Caco-2 (cell line): ENCODE measurements at regions not wholly inside any gene's neighbourhood (a gene's known extent, or its start where the extent isn't known, plus 50 kb on each side); places are given as distances from the start of the nearest gene placed in this dataset.

ENCODE experiments used
- BruUV-seq: library from RNA; stranded (reverse); fragments of 400-500 nt; replicated peaks from 2 replicates; lab custom pipeline; 2021; lab: Mats Ljungman, UMichigan
- CTCF ChIA-PET: fragments of 300-600 bp; sonication (Branson Sonifier 250); formaldehyde crosslinking; loops from one replicate; lab custom pipeline; 2022; ENCODE audit warnings: antibody characterized with exemption; lab: Charles Lee
- POLR2A ChIA-PET: fragments of 300-600 bp; sonication (Branson Sonifier 250); formaldehyde crosslinking; loops from one replicate; lab custom pipeline; 2022; ENCODE audit warnings: antibody characterized with exemption; lab: Charles Lee
- DNase-seq, 2 experiments: peaks; one replicate each; pipeline versions ENCODE4 v3.0.0 to v3.0.0-alpha.2; 2020 to 2022
- H3K27me3 ChIP-seq: replicated peaks from 2 replicates; pipeline ENCODE4 v1.6.0; 2011; ENCODE audit warnings: low read length; ENCODE audit not compliant: control insufficient read depth, insufficient read depth
- H3K36me3 ChIP-seq: 2 replicates; pipeline ENCODE4 v1.5.1; 2011; ENCODE audit warnings: low read length; ENCODE audit not compliant: control insufficient read depth, insufficient read depth
- H3K4me1 ChIP-seq: fragments of 250-450 bp; sonication (Bioruptor Pico); 2 replicates; pipeline ENCODE4 v1.5.1; 2020; ENCODE audit warnings: mild to moderate bottlenecking
- H3K4me3 ChIP-seq: 2 replicates; pipeline ENCODE4 v1.5.1; 2011; ENCODE audit warnings: low read depth, mild to moderate bottlenecking, control low read depth, low read length
- H3K9me3 ChIP-seq: fragments of 250-450 bp; sonication (Bioruptor Pico); 2 replicates; pipeline ENCODE4 v1.5.1; 2020; ENCODE audit warnings: mild to moderate bottlenecking, moderate library complexity
- H3K27ac Mint-ChIP-seq: one replicate; pipeline ENCODE4 v1.8.0; 2022; ENCODE audit warnings: mixed read lengths; ENCODE audit not compliant: unreplicated experiment
- H3K27me3 Mint-ChIP-seq: one replicate; pipeline ENCODE4 v1.8.0; 2022; ENCODE audit warnings: mixed read lengths; ENCODE audit not compliant: insufficient read depth, unreplicated experiment
- H3K36me3 Mint-ChIP-seq: one replicate; pipeline ENCODE4 v1.8.0; 2022; ENCODE audit warnings: mild to moderate bottlenecking, mixed read lengths; ENCODE audit not compliant: insufficient read depth, unreplicated experiment
- H3K4me1 Mint-ChIP-seq: one replicate; pipeline ENCODE4 v1.8.0; 2022; ENCODE audit warnings: low read depth, mixed read lengths; ENCODE audit not compliant: unreplicated experiment
- H3K4me3 Mint-ChIP-seq: one replicate; pipeline ENCODE4 v1.8.0; 2022; ENCODE audit warnings: mild to moderate bottlenecking, moderate library complexity, mixed read lengths; ENCODE audit not compliant: unreplicated experiment
- H3K9me3 Mint-ChIP-seq: one replicate; pipeline ENCODE4 v1.8.0; 2022; ENCODE audit warnings: mixed read lengths; ENCODE audit not compliant: unreplicated experiment
- intact Hi-C: fragments of 100-400 bp; cut with micrococcal nuclease; formaldehyde crosslinking; loops from one replicate; pipeline ENCODE4 v1.10.0; 2022; ENCODE audit not compliant: unreplicated experiment
- TF ChIP-seq, protein P1 (sequence below), 2 experiments: fragments of 200-600 bp in 1 of 2; IDR thresholded peaks; 1 replicate in 1 of 2; 2 replicates in 1 of 2; pipeline versions ENCODE4 v1.5.1 to v1.8.0; 2011 to 2022; ENCODE audit warnings: antibody characterized with exemption in 1 of 2, control low read depth in 1 of 2, inconsistent platforms in 1 of 2, low read depth in 1 of 2, low read length in 1 of 2, mild to moderate bottlenecking in 1 of 2, moderate library complexity in 1 of 2; ENCODE audit not compliant: insufficient read depth in 1 of 2, severe bottlenecking in 1 of 2, unreplicated experiment in 1 of 2

DNA sequence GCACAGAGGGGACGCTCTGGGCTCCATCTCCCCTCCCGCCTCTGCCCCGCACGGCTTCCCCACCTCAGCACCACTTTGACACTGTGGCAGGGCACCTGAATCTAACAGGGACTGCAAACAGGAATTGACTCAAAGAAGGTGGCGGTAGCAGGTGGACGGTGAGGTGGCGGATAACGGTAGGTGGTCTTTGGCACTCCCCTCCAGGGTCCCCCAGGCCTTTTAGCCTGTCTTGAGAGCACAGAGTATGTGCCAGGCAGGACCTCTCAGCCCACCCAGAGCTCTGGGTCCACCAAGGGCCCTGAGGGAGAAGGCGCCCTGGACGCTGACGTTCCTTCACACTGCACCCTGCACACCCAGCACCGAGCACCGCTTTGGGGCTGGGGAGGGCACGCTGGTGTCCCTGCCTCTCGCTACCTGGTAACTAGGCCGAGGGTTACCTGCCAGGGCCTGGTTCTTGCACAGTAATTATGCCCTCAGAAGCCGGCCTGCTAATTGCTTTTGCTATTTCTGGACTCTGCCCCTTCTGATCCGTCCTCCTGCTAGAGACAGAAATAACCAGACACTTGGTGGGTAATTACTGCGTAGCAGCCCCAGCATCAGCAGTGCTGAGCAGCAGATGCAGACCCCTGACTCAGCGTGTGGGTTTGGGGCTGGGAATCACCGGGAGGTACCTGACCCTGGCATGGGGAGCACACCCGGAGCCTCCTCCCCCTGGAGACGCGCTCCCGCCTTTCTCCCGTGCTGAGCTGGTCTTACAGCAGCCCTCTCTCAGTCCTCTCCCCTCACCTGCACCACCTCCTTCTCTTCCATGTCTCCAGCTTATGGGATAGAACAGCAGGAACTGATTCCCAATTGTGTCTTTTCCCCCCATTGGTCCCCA is 103.3 kb upstream of the B3GAT1 start:
- Histone ChIP-seq H3K4me1 (no peaks in the 10 kb centered on the region), H3K27me3 (no peaks in the 10 kb centered on the region; the same call in 1 of the 2 replicates), H3K4me3 (no peak overlapping the region), H3K9me3 (no peaks in the 10 kb centered on the region), H3K36me3 (no peaks in the 10 kb centered on the region)
- POLR2A ChIA-PET = no interaction called here
- peaks cover 24% of the 10 kb centered on the region for H3K27me3 Mint-ChIP-seq
- no TSS peak for BruUV-seq
- TF ChIP-seq, protein P1, sequence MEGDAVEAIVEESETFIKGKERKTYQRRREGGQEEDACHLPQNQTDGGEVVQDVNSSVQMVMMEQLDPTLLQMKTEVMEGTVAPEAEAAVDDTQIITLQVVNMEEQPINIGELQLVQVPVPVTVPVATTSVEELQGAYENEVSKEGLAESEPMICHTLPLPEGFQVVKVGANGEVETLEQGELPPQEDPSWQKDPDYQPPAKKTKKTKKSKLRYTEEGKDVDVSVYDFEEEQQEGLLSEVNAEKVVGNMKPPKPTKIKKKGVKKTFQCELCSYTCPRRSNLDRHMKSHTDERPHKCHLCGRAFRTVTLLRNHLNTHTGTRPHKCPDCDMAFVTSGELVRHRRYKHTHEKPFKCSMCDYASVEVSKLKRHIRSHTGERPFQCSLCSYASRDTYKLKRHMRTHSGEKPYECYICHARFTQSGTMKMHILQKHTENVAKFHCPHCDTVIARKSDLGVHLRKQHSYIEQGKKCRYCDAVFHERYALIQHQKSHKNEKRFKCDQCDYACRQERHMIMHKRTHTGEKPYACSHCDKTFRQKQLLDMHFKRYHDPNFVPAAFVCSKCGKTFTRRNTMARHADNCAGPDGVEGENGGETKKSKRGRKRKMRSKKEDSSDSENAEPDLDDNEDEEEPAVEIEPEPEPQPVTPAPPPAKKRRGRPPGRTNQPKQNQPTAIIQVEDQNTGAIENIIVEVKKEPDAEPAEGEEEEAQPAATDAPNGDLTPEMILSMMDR (IDR thresholded peaks at IDR 0.05; ENCODE audit: insufficient read depth in 1 of 2, low read depth in 1 of 2, low read length in 1 of 2, severe bottlenecking in 1 of 2, unreplicated experiment in 1 of 2) = no peak
- H3K27ac Mint-ChIP-seq = no peak overlapping the region
- no peaks in the 10 kb centered on the region for H3K4me1 Mint-ChIP-seq
- intact Hi-C loops = no loop called here
- CTCF ChIA-PET = no interaction called here
- H3K9me3 Mint-ChIP-seq = no peaks in the 10 kb centered on the region
- H3K4me3 Mint-ChIP-seq = no peak overlapping the region
- DNase-seq = peak in 1 of 2 experiments; percentile 30
- H3K36me3 Mint-ChIP-seq = no peaks in the 10 kb centered on the region

DNA sequence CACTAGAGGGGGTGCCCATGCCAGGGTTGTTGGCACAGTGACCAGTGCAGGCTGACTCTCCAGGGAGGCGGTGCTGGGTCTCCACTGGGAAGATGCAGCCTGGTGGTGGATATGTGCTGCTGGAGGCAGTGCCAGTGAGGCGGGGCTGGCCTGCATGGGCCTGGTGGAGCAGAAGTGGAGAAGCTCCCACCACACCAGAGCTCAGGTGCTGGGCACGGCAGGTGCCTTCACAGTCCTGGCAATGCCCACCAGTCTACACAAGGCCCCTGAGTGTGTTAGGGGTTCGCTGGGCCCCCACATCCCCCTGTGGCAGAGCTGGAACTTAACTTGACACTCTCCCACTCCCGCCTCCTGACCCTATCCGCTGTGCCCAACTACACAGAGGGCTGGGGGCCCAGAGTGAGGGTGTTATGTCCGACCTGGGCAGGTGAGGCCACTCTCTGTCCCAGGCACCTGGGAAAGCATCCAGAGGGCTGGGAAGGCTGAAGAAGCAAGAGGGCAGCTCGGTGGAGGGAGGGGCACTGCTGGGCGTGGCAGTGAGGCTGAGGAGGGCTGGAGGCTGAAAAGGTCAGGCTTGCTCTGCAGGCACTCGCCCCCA is 102.4 kb upstream of the B3GAT1 start:
- intact Hi-C loops = no loop called here
- no TSS peak for BruUV-seq
- ChIA-PET POLR2A (no interaction called here), CTCF (no interaction called here)
- Mint-ChIP-seq H3K27ac (no peak overlapping the region), H3K36me3 (no peaks in the 10 kb centered on the region), H3K4me3 (no peak overlapping the region), H3K4me1 (no peaks in the 10 kb centered on the region), H3K9me3 (no peaks in the 10 kb centered on the region), H3K27me3 (peaks cover 28% of the 10 kb centered on the region)
- H3K9me3 ChIP-seq = no peaks in the 10 kb centered on the region
- H3K4me1 ChIP-seq = no peaks in the 10 kb centered on the region
- DNase-seq = peak in 1 of 2 experiments; percentile 33
- H3K4me3 ChIP-seq = no peak overlapping the region
- TF ChIP-seq, protein P1 (IDR thresholded peaks at IDR 0.05; ENCODE audit: insufficient read depth in 1 of 2, low read depth in 1 of 2, low read length in 1 of 2, severe bottlenecking in 1 of 2, unreplicated experiment in 1 of 2) = no peak
- H3K27me3 ChIP-seq = no peaks in the 10 kb centered on the region; the same call in 1 of the 2 replicates
- H3K36me3 ChIP-seq = no peaks in the 10 kb centered on the region

DNA sequence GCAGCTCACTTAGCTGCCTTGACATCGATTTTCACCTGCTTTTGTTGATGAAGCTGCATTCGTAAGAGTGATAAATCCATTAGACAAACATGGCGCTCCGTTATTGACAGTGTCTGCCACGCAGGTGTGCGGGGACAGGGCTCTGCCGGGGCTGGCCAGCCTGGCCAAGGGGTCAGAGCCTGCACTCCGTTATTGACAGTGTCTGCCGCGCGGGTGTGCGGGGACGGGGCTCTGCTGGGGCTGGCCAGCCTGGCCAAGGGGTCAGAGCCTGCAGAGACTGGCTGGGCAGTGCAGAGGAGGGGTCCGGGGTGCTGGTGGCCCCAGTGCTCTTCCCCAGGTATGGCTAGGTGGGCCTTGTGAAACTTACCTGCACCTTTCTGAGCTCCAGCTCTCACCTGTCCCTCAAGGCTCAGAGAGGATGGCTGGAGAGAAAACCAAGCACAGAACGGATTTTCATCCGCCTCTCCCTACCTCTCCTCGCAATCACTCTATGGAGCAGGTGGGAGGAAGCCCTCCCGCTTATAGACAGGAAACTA is 101.6 kb upstream of the B3GAT1 start:
- intact Hi-C loops = no loop called here
- Mint-ChIP-seq H3K4me1 (no peaks in the 10 kb centered on the region), H3K9me3 (no peaks in the 10 kb centered on the region), H3K27me3 (peaks cover 29% of the 10 kb centered on the region), H3K36me3 (no peaks in the 10 kb centered on the region), H3K27ac (no peak overlapping the region), H3K4me3 (no peak overlapping the region)
- BruUV-seq = no TSS peak
- ChIA-PET CTCF (no interaction called here), POLR2A (no interaction called here)
- Histone ChIP-seq H3K36me3 (no peaks in the 10 kb centered on the region), H3K4me3 (no peak overlapping the region), H3K9me3 (no peaks in the 10 kb centered on the region), H3K27me3 (no peaks in the 10 kb centered on the region; the same call in 1 of the 2 replicates), H3K4me1 (no peaks in the 10 kb centered on the region)
- DNase-seq = peak in 1 of 2 experiments; percentile 30
- TF ChIP-seq, protein P1 (IDR thresholded peaks at IDR 0.05; ENCODE audit: insufficient read depth in 1 of 2, low read depth in 1 of 2, low read length in 1 of 2, severe bottlenecking in 1 of 2, unreplicated experiment in 1 of 2) = no peak
